CD4-positive, alpha-beta T cell (primary cell): ENCODE measurements at regions not wholly inside any gene's neighbourhood (a gene's known extent, or its start where the extent isn't known, plus 50 kb on each side); places are given as distances from the start of the nearest gene placed in this dataset.

Source experiments
- ATAC-seq: fragments of 200-7000 bp; cut with Tn5 transposase; one replicate; pipeline ENCODE4 v1.10.0; 2022; ENCODE audit warnings: mild to moderate bottlenecking; ENCODE audit not compliant: poor library complexity
- CTCF ChIA-PET: fragments of 350-600 bp; sonication (Branson Sonifier 250); formaldehyde crosslinking; loops from one replicate; lab custom pipeline; 2021; ENCODE audit warnings: antibody characterized with exemption, inconsistent platforms; lab: Charles Lee
- POLR2A ChIA-PET: fragments of 350-600 bp; sonication (Branson Sonifier 250); formaldehyde crosslinking; loops from one replicate; lab custom pipeline; 2021; ENCODE audit warnings: antibody characterized with exemption, inconsistent platforms; lab: Charles Lee
- DNase-seq, 14 experiments: peaks; one replicate each; pipeline ENCODE4 v3.0.0-alpha.2; 2013 to 2020; ENCODE audit warnings: mixed read lengths in 2 of 14
- H3K27ac ChIP-seq, 2 donors: one replicate each; pipeline versions ENCODE4 v1.5.1 to v1.7.0; 2013; ENCODE audit warnings: low read length in 2 of 2, low read depth in 1 of 2, mild to moderate bottlenecking in 1 of 2
- H3K27me3 ChIP-seq, 2 experiments: 1 replicate in 1 of 2; 2 replicates in 1 of 2; pipeline versions ENCODE4 v1.6.1 to v1.7.0; 2013; ENCODE audit warnings: low read length in 2 of 2, control low read depth in 1 of 2, mild to moderate bottlenecking in 1 of 2, moderate library complexity in 1 of 2; ENCODE audit not compliant: insufficient read depth in 2 of 2, control insufficient read depth in 1 of 2
- H3K36me3 ChIP-seq: one replicate; pipeline ENCODE4 v1.6.1; 2013; ENCODE audit warnings: low read length, control low read depth; ENCODE audit not compliant: insufficient read depth
- H3K4me1 ChIP-seq: one replicate; pipeline ENCODE4 v1.6.1; 2013; ENCODE audit warnings: low read length, control low read depth; ENCODE audit not compliant: insufficient read depth
- H3K4me3 ChIP-seq: one replicate; pipeline ENCODE4 v1.5.1; 2013; ENCODE audit warnings: mild to moderate bottlenecking, low read length, moderate library complexity
- H3K9me3 ChIP-seq, 2 experiments: 1 replicate in 1 of 2; 2 replicates in 1 of 2; pipeline versions ENCODE4 v1.6.1 to v1.7.0; 2013; ENCODE audit warnings: low read length in 2 of 2, mild to moderate bottlenecking in 2 of 2, control low read depth in 1 of 2, moderate library complexity in 1 of 2; ENCODE audit not compliant: control insufficient read depth in 1 of 2, insufficient read depth in 1 of 2
- H3K27ac Mint-ChIP-seq: one replicate; pipeline ENCODE4 v1.8.0; 2020; ENCODE audit warnings: mixed read lengths
- H3K27me3 Mint-ChIP-seq: one replicate; pipeline ENCODE4 v1.8.0; 2021; ENCODE audit warnings: mixed read lengths
- H3K36me3 Mint-ChIP-seq: one replicate; pipeline ENCODE4 v1.8.0; 2021; ENCODE audit warnings: low read depth, mixed read lengths
- H3K4me1 Mint-ChIP-seq: one replicate; pipeline ENCODE4 v1.8.0; 2021; ENCODE audit warnings: low read depth, mixed read lengths
- H3K4me3 Mint-ChIP-seq: one replicate; pipeline ENCODE4 v1.8.0; 2020; ENCODE audit warnings: mild to moderate bottlenecking, mixed read lengths
- H3K9me3 Mint-ChIP-seq: one replicate; pipeline ENCODE4 v1.8.0; 2020; ENCODE audit warnings: mixed read lengths
- CTCF ChIP-seq: fragments of 200-600 bp; IDR thresholded peaks from one replicate; pipeline ENCODE4 v1.8.0; 2022; ENCODE audit warnings: antibody characterized with exemption, mild to moderate bottlenecking
- intact Hi-C, 2 experiments: fragments of 100-400 bp; cut with DNase I in 1 of 2; cut with micrococcal nuclease in 1 of 2; formaldehyde crosslinking; loops; one replicate each; pipeline versions ENCODE4 v1.15.1 to v1.9.0; 2023 to 2025; cut with DNase I, micrococcal nuclease

DNA sequence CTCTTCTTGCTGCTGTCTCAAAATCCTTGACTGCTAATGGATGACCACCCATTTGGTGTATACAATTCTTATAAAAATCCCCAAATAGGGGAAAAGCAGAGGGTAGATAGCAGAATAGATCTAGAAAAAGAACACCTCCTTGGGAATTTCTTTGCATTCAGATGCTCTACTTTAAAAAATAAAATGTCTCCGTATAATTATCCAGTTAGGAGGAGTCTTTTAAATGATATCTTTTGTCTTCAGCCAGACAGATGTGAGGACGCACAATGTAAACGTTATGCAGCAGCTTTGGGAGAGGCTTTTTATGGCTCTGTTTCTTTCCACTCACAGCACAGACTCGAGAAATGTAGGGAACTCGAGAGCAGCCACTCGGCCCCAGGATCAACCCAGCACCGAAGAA, 300.2 kb downstream of the IRF8 start:
- no peak overlapping the region for H3K27ac ChIP-seq
- H3K36me3 Mint-ChIP-seq: no peaks in the 10 kb centered on the region
- H3K4me1 Mint-ChIP-seq: no peaks in the 10 kb centered on the region
- H3K4me3 Mint-ChIP-seq: no peak overlapping the region
- H3K4me3 ChIP-seq: no peak overlapping the region
- H3K27ac Mint-ChIP-seq: no peak overlapping the region
- ATAC-seq (no peak), DNase-seq (no peak)
- no peaks in the 10 kb centered on the region for H3K9me3 Mint-ChIP-seq
- H3K27me3 Mint-ChIP-seq: peaks cover 77% of the 10 kb centered on the region
- H3K4me1 ChIP-seq: no peaks in the 10 kb centered on the region
- peaks cover 0 to 14% of the 10 kb centered on the region in 2 experiments for H3K9me3 ChIP-seq
- intact Hi-C loops: no loop called here
- no peaks in the 10 kb centered on the region for H3K36me3 ChIP-seq
- no peak for TF ChIP-seq CTCF
- ChIA-PET POLR2A (no interaction called here), CTCF (no interaction called here)
- peaks cover 22 to 59% of the 10 kb centered on the region in 2 experiments for H3K27me3 ChIP-seq

- Mint-ChIP-seq H3K4me3 (no peak overlapping the region), H3K4me1 (no peaks in the 10 kb centered on the region), H3K27ac (no peak overlapping the region), H3K36me3 (no peaks in the 10 kb centered on the region), H3K9me3 (no peaks in the 10 kb centered on the region), H3K27me3 (peaks cover 73% of the 10 kb centered on the region)
- CTCF ChIA-PET: no interaction called here
- Histone ChIP-seq H3K36me3 (no peaks in the 10 kb centered on the region), H3K27me3 (peaks cover 18 to 53% of the 10 kb centered on the region in 2 experiments), H3K4me1 (no peaks in the 10 kb centered on the region), H3K27ac (no peak overlapping the region), H3K4me3 (no peak overlapping the region), H3K9me3 (peaks cover 0 to 11% of the 10 kb centered on the region in 2 experiments)
- DNase-seq: no peak
- no peak for ATAC-seq
- POLR2A ChIA-PET: no interaction called here
- intact Hi-C loops: no loop called here
- TF ChIP-seq CTCF: no peak
Measured at GRCh38 chr16:86199871-86200695, 301.1 kb downstream of the IRF8 start.

DNA sequence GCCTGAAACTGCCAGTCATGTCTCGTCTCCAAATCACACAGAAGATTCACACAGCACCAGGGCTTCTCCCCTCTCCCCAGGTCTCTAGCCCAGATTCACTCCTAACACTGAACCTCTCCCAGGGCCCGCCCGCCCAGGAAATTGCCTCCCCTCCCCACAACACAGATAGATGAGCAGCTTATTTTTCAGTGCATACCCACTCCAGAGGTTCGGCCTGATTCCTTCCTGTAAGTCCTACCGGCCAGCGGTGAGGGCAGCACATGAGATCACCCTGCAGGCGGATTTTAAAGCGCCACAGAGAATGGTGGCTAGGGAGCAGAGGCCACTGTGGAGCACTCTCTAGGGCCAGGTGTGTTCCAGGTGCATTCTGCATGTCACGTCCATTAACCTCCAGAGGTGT, 301.8 kb downstream of the IRF8 start:
- no peaks in the 10 kb centered on the region for H3K4me1 ChIP-seq
- no peak overlapping the region for H3K27ac Mint-ChIP-seq
- no peak for TF ChIP-seq CTCF
- ChIA-PET POLR2A (no interaction called here), CTCF (no interaction called here)
- no peak overlapping the region for H3K4me3 ChIP-seq
- H3K36me3 ChIP-seq: no peaks in the 10 kb centered on the region
- no peaks in the 10 kb centered on the region for H3K36me3 Mint-ChIP-seq
- peaks cover 18 to 47% of the 10 kb centered on the region in 2 experiments for H3K27me3 ChIP-seq
- ATAC-seq (no peak), DNase-seq (no peak)
- no peak overlapping the region for H3K27ac ChIP-seq
- H3K9me3 ChIP-seq: peaks cover 0 to 11% of the 10 kb centered on the region in 2 experiments
- H3K9me3 Mint-ChIP-seq: no peaks in the 10 kb centered on the region
- H3K27me3 Mint-ChIP-seq: peaks cover 67% of the 10 kb centered on the region
- no peak overlapping the region for H3K4me3 Mint-ChIP-seq
- H3K4me1 Mint-ChIP-seq: no peaks in the 10 kb centered on the region
- intact Hi-C loops: no loop called here
